ENCODE measurements at regions not wholly inside any gene's neighbourhood (a gene's known extent, or its start where the extent isn't known, plus 50 kb on each side); places are given as distances from the start of the nearest gene placed in this dataset.

GRCh38 chr6:121499666-121500065, 64.2 kb downstream of the GJA1 start:
- WGBS, 2 donors (ENCODE audit: low coverage in 1 of 2), result 80% methylated on average over 2 of the region's 2 CpGs; no CpG with 5 or more reads in 1 of the 2 donors

GRCh38 chr6:121503589-121503991, 68.1 kb downstream of the GJA1 start:
- H3K4me3 ChIP-seq, result no peak overlapping the region
- H3K4me1 ChIP-seq, result peaks cover 0 to 54% (median 13%) of the 10 kb centered on the region in 3 donors
- no peaks in the 10 kb centered on the region for H3K9me3 ChIP-seq
- peak overlapping the region; percentile 39 to 84 (median 82) for H3K27ac ChIP-seq
- TF ChIP-seq POLR2A (IDR thresholded peaks at IDR 0.05) (no peak), EP300 (IDR thresholded peaks at IDR 0.05) (no peak), CTCF (IDR thresholded peaks at IDR 0.05) (no peak), POLR2AphosphoS5 (IDR thresholded peaks at IDR 0.05) (no peak)
- ATAC-seq, result peak; percentile 22
- 12 to 27% methylated on average over 2 of the region's 2 CpGs for WGBS, 2 donors (ENCODE audit: low coverage in 1 of 2)
- H3K27me3 ChIP-seq, result no peaks in the 10 kb centered on the region
- H3K36me3 ChIP-seq, result no peaks in the 10 kb centered on the region

More at GRCh38 chr6:121499666-121500065, 64.2 kb downstream of the GJA1 start:
- Histone ChIP-seq H3K36me3 (no peaks in the 10 kb centered on the region), H3K9me3 (no peaks in the 10 kb centered on the region), H3K4me3 (no peak overlapping the region), H3K4me1 (peaks cover 0 to 36% (median 10%) of the 10 kb centered on the region in 3 donors), H3K27me3 (no peaks in the 10 kb centered on the region), H3K27ac (peak overlapping the region; percentile 67 to 85 (median 82))
- no peak for TF ChIP-seq POLR2A (IDR thresholded peaks at IDR 0.05)
- no peak for ATAC-seq

GRCh38 chr6:121504227-121504626, 68.8 kb downstream of the GJA1 start:
- Histone ChIP-seq H3K36me3 (no peaks in the 10 kb centered on the region), H3K4me3 (no peak overlapping the region), H3K9me3 (no peaks in the 10 kb centered on the region), H3K27ac (peak overlapping the region; percentile 39 to 84 (median 82)), H3K4me1 (peaks cover 0 to 51% (median 13%) of the 10 kb centered on the region in 3 donors), H3K27me3 (no peaks in the 10 kb centered on the region)
- whole genome bisulfite sequencing, 2 donors (ENCODE audit: low coverage in 1 of 2), result 30 to 40% methylated on average over 1 of the region's 1 CpG
- peak; percentile 80 for TF ChIP-seq POLR2AphosphoS5 (IDR thresholded peaks at IDR 0.05)
- no peak for TF ChIP-seq POLR2A (IDR thresholded peaks at IDR 0.05)
- ATAC-seq, result peak; percentile 83

- WGBS, 2 donors (ENCODE audit: low coverage in 1 of 2), result 100% methylated on average over 1 to 2 of the region's 2 CpGs
- Histone ChIP-seq H3K36me3 (no peaks in the 10 kb centered on the region), H3K27ac (peak overlapping the region; percentile 39 to 84 (median 82)), H3K4me3 (no peak overlapping the region), H3K4me1 (peaks cover 0 to 47% (median 7%) of the 10 kb centered on the region in 3 donors), H3K9me3 (no peaks in the 10 kb centered on the region), H3K27me3 (no peaks in the 10 kb centered on the region)
- TF ChIP-seq EP300 (IDR thresholded peaks at IDR 0.05) (no peak), CTCF (IDR thresholded peaks at IDR 0.05) (no peak), POLR2A (IDR thresholded peaks at IDR 0.05) (no peak), POLR2AphosphoS5 (IDR thresholded peaks at IDR 0.05) (no peak)
- ATAC-seq, result no peak
These were observed 69.8 kb downstream of the GJA1 start for GRCh38 chr6:121505284-121505683.

- Histone ChIP-seq H3K4me3 (no peak overlapping the region), H3K4me1 (peaks cover 0 to 57% (median 7%) of the 10 kb centered on the region in 3 donors), H3K27me3 (no peaks in the 10 kb centered on the region), H3K36me3 (no peaks in the 10 kb centered on the region), H3K27ac (peak overlapping the region; percentile 61 to 84 (median 72)), H3K9me3 (no peaks in the 10 kb centered on the region)
- WGBS, 2 donors (ENCODE audit: low coverage in 1 of 2), result 51 to 66% methylated on average over 7 of the region's 7 CpGs
- no peak for ATAC-seq
- TF ChIP-seq POLR2A (IDR thresholded peaks at IDR 0.05) (no peak), CTCF (IDR thresholded peaks at IDR 0.05) (no peak), EP300 (IDR thresholded peaks at IDR 0.05) (no peak), POLR2AphosphoS5 (IDR thresholded peaks at IDR 0.05) (no peak)
These were observed 71.6 kb downstream of the GJA1 start for GRCh38 chr6:121506761-121507754.

Measured in gastroesophageal sphincter (tissue), 4 donors.